Fibroblast of villous mesenchyme (primary cell): ENCODE measurements at regions not wholly inside any gene's neighbourhood (a gene's known extent, or its start where the extent isn't known, plus 50 kb on each side); places are given as distances from the start of the nearest gene placed in this dataset.

Experiments used
- DNase-seq: peaks from one replicate; pipeline ENCODE4 v3.0.0-alpha.2; 2010; ENCODE audit warnings: low read depth
- H3K4me3 ChIP-seq: 2 replicates; pipeline ENCODE4 v1.5.1; 2011; ENCODE audit warnings: low read depth, mild to moderate bottlenecking, low read length
- TF ChIP-seq, protein P1 (sequence below): IDR thresholded peaks from 2 replicates; pipeline ENCODE4 v1.5.1; 2012; ENCODE audit warnings: low read depth, mild to moderate bottlenecking, low read length; ENCODE audit not compliant: insufficient read depth

DNA sequence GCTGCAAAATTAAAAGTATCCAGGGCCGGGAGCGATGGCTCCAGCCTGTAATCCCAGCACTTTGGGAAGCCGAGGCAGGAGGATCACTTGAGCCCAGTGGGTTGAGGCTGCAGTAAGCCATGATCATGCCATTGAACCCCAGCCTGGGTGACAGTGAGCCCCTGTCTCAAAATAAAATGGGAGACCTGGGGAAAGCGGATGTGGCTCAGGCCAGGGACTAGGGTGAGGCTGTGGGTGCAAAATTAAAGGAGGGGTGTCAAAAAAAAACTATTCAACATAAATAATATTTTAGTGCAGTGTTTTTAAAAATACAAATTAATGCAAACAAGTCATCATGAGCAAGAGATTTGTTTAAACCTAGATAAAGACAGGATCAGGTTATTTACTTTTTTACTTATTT is 100.1 kb upstream of the SLC45A1 start:
- H3K4me3 ChIP-seq = no peak overlapping the region
- TF ChIP-seq, protein P1, sequence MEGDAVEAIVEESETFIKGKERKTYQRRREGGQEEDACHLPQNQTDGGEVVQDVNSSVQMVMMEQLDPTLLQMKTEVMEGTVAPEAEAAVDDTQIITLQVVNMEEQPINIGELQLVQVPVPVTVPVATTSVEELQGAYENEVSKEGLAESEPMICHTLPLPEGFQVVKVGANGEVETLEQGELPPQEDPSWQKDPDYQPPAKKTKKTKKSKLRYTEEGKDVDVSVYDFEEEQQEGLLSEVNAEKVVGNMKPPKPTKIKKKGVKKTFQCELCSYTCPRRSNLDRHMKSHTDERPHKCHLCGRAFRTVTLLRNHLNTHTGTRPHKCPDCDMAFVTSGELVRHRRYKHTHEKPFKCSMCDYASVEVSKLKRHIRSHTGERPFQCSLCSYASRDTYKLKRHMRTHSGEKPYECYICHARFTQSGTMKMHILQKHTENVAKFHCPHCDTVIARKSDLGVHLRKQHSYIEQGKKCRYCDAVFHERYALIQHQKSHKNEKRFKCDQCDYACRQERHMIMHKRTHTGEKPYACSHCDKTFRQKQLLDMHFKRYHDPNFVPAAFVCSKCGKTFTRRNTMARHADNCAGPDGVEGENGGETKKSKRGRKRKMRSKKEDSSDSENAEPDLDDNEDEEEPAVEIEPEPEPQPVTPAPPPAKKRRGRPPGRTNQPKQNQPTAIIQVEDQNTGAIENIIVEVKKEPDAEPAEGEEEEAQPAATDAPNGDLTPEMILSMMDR = no peak
- DNase-seq = no peak

DNA sequence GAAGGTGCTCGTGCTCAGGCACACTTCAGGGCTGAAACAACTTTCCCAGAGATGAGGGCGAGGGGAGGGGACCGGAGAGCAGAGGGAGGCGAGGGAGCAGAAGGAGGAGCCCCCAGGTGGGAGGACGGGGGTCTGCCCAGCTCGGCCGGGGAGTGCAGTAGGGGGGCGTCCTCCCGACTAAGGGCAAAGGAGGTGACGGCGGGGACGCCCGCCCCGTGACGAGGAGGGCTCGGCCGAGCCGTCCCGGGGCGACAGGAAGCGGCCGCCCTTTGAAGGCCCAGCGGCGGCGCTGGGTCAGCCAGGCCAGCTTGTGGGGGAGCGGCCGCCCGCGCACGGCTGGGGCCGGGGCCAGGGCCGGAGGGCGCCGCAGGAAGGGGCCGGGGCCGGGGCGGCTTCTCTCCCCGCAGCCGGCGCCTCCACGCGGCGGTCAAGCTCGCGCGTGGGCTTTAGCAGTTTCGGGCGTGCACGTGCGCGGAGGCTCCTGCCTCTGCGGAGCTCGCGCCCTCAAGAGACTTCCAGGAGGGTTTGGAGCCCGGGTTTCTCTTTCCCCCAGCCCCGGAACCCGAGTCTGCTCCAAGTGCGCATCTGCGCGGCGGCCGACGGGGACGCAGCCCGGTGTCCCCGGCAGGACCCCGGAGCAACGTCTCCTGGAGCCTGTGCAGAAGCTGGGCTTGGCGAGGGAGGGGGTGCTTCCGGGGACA is 100.8 kb upstream of the SLC45A1 start:
- H3K4me3 ChIP-seq = no peak overlapping the region

DNA sequence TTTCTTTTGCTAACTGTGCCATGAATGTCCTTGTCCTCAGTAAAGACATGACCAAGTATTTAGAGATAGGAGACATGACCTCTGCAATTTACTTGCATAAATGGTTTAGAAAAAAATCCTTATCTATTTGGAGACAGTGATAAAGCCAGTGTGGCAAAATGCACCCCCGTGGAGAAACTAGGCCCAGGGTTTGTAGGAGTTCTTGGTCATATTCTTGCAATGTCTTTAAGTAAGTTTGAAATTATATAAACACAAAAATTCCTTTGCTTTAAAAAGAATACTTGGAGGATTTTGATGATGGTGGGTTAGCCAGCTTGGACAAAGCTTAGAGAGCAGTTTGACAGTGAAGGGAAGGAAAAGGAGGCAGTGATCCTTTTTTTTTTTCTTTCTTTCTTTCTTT is 101.9 kb upstream of the SLC45A1 start:
- DNase-seq = peak; percentile 61
- TF ChIP-seq, protein P1 = no peak
- no peak overlapping the region for H3K4me3 ChIP-seq

More for the DNA sequence above, 100.8 kb upstream of the SLC45A1 start:
- peak; percentile 44 for DNase-seq
- TF ChIP-seq, protein P1 = no peak

DNA sequence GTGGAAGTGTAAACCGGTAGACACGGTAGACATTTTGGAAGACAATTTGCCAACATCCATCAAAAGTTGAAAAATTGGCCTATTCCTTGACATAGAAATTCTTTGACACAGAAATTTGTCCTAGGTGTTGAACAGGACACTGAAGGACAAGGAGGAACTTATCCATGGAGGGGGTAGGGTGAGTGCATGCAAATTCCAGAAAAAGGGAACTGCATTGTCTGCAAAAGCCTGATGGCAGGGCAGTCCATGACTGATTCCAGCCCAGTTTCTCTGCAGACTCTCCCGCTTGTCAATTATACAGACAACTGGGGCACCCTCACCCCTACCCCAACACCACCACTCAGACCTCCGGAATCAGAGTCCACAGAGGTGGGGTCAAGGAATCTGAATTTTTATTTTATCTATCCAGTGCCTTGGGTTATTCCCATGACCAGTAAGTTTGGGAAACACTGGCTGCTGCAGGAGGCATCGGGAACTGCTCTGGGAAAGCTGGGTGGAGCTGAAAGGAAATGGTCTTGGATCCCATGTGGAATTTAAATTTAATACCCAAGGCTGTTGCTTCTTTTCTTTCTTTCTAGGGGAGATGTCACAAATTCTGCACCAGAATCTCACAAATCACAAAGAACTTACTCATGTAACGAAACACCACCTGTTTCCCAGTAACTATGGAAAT is 103.3 kb upstream of the SLC45A1 start:
- peak; percentile 66 for DNase-seq
- no peak overlapping the region for H3K4me3 ChIP-seq
- TF ChIP-seq, protein P1 = peak; percentile 16

DNA sequence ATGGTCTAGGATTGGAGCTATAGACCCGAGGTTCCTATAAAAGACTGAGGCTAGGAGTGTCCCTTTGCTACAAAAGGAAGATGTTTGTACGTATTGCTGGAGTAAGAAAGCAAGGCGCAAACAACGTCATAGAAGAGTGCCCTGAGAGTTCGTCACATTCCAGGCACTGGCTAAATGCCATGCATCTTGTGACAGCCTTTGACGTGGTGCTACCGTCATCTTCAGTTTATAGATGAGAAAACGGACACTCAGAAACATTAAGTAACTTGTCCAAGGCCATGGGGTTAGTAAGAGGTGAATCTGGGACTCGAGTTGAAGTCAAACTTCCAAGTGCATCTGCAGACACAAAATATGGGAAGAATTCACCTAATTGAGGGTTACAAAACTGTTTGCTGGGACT is 104.2 kb upstream of the SLC45A1 start:
- DNase-seq = peak; percentile 23
- TF ChIP-seq, protein P1 = no peak
- no peak overlapping the region for H3K4me3 ChIP-seq

DNA sequence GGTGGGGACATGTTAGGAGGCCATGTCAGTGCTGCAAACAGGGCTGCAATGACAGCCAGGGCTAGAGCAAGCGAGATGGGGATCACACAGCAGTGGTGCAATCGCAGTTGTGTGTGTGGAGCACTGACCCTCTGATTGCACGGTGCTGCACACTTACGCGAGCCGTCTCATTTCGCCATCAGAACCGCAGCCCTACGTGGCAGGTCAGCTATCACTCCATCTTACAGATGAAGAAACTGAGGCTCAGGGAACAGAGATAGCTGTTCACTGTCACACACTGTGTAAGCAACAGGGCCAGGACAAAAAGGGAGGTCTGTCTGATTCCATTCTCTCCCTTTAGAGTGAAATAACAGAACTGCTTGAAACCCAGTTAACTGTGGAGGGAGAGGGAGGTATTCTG is 104.8 kb upstream of the SLC45A1 start:
- TF ChIP-seq, protein P1 = no peak
- no peak overlapping the region for H3K4me3 ChIP-seq
- DNase-seq = no peak

DNA sequence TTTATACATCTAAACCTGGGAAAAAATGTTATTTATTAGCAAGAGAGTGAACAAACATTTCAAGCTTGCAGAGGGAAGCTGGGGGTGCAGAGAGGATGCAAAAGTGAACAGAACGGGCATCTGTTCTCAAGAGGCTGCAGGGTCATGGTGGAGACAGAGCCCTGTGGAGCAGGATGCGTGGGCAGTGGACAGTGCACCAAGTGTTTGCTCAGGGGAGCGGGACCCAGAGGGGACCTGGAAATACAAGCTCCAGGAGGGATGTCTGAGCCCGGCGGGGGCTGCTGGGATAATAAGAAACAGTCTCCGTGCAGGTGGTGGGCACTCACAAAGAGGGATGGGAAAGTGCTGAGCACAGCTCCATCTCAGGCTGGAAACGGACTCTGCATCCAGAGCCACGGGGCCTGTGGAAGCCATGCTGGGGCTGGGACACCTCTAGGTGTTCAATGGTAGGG is 105.3 kb upstream of the SLC45A1 start:
- DNase-seq = no peak
- TF ChIP-seq, protein P1 = no peak
- H3K4me3 ChIP-seq = no peak overlapping the region
